ENCODE measurements at regions not wholly inside any gene's neighbourhood (a gene's known extent, or its start where the extent isn't known, plus 50 kb on each side); places are given as distances from the start of the nearest gene placed in this dataset.
A peak's percentile ranks its signal among the peaks of the same experiment; 100 is the strongest.
"Not testable (repeated sequence)": the region's sequence is repeated elsewhere in the genome, so short reads cannot be mapped to it uniquely, and the experiment has no call there.

DNA sequence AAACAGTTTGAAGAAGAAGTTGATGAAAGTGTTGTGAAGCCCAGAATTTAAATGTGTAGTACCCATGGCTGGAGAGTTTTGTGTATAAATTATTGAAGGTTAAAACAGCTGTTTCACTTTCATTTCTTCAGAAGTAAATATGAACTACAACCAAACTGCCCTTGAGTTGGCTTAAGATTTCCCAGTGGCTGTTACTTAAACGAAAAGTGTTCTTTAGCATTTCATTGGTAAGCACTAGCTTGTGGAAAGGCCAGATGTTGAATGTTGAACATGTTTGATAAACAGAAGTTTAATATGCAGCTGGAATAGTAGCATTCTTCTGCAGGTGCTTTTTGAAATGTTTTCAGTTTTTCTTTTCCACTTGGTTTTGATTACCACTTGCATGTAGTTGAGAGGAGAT is 83.2 kb upstream of the TNRC6B start:
- Histone ChIP-seq H3K36me3 (ENCODE audit: insufficient read depth, low read length) (no peaks in the 10 kb centered on the region), H4K20me1 (ENCODE audit: insufficient read depth, low read length, poor library complexity, severe bottlenecking) (peaks cover 40% of the 10 kb centered on the region), H3K4me1 (ENCODE audit: insufficient read depth, low read length, poor library complexity, severe bottlenecking) (peaks cover 26% of the 10 kb centered on the region), H3F3A (ENCODE audit: low read depth) (no peaks in the 10 kb centered on the region), H3K9me2 (replicated peaks; ENCODE audit: low read depth, low read length) (no peaks in the 10 kb centered on the region), H3K27me3 (ENCODE audit: insufficient read depth, low read length, poor library complexity, severe bottlenecking) (no peaks in the 10 kb centered on the region), H2AFZ (ENCODE audit: low read length) (no peak overlapping the region), H3K9ac (ENCODE audit: low read depth, low read length, poor library complexity, severe bottlenecking) (peak overlapping the region; percentile 15), H3K4me2 (ENCODE audit: low read depth, low read length, poor library complexity, severe bottlenecking) (peak overlapping the region; percentile 77), H3K9me3 (ENCODE audit: insufficient read depth, low read depth, low read length) (no peaks in the 10 kb centered on the region), H3K79me2 (ENCODE audit: insufficient read depth, low read length) (peaks cover 92% of the 10 kb centered on the region), H3K4me3 (ENCODE audit: low read length, poor library complexity, severe bottlenecking) (peak overlapping the region; percentile 52)
- TF ChIP-seq EZH2phosphoT487 (IDR thresholded peaks at IDR 0.05; ENCODE audit: borderline replicate concordance), result no peak
- no peak for TF ChIP-seq CTCF (conservative IDR thresholded peaks at IDR 0.05; ENCODE audit: low read length)

GRCh38 chr22:40099887-40100286 is 77.8 kb upstream of the TNRC6B start:
- not testable (repeated sequence) for H3K4me3 ChIP-seq (ENCODE audit: low read length, poor library complexity, severe bottlenecking); H3K9me3 ChIP-seq (ENCODE audit: insufficient read depth, low read depth, low read length); H3K9me2 ChIP-seq (replicated peaks; ENCODE audit: low read depth, low read length); H3K9ac ChIP-seq (ENCODE audit: low read depth, low read length, poor library complexity, severe bottlenecking); H2AFZ ChIP-seq (ENCODE audit: low read length); H3K4me1 ChIP-seq (ENCODE audit: insufficient read depth, low read length, poor library complexity, severe bottlenecking); H3K4me2 ChIP-seq (ENCODE audit: low read depth, low read length, poor library complexity, severe bottlenecking); H3K36me3 ChIP-seq (ENCODE audit: insufficient read depth, low read length); H3F3A ChIP-seq (ENCODE audit: low read depth); H3K27me3 ChIP-seq (ENCODE audit: insufficient read depth, low read length, poor library complexity, severe bottlenecking)
- Histone ChIP-seq H3K79me2 (ENCODE audit: insufficient read depth, low read length) (peaks cover 87% of the 10 kb centered on the region), H4K20me1 (ENCODE audit: insufficient read depth, low read length, poor library complexity, severe bottlenecking) (peaks cover 37% of the 10 kb centered on the region)

DNA sequence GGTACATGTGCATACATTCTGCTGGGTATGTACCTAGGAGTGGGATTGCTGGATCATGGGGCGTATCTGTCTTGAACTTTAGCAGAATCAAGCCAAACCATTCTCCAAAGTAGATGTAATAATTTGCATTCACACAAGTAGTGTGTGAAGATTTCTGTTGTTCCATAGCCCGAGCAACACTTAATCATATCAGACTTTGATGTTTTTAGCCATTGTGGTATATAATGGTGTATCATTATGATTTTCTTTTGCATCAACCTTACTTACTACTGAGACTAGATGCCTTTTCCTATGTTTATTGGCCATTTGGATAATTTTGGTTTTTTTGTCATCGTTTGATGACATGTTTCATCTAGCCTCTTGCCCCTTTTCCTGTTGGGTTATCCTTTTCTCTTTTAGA is 72.0 kb upstream of the TNRC6B start:
- H3K4me2 ChIP-seq (ENCODE audit: low read depth, low read length, poor library complexity, severe bottlenecking), result no peak overlapping the region
- peaks cover 42% of the 10 kb centered on the region for H4K20me1 ChIP-seq (ENCODE audit: insufficient read depth, low read length, poor library complexity, severe bottlenecking)
- H3K9ac ChIP-seq (ENCODE audit: low read depth, low read length, poor library complexity, severe bottlenecking), result no peak overlapping the region
- H3K27me3 ChIP-seq (ENCODE audit: insufficient read depth, low read length, poor library complexity, severe bottlenecking), result no peaks in the 10 kb centered on the region
- H3K9me2 ChIP-seq (replicated peaks; ENCODE audit: low read depth, low read length), result no peaks in the 10 kb centered on the region
- no peak for TF ChIP-seq EZH2phosphoT487 (IDR thresholded peaks at IDR 0.05; ENCODE audit: borderline replicate concordance)
- TF ChIP-seq CTCF (conservative IDR thresholded peaks at IDR 0.05; ENCODE audit: low read length), result no peak
- H3F3A ChIP-seq (ENCODE audit: low read depth), result no peaks in the 10 kb centered on the region
- H3K4me3 ChIP-seq (ENCODE audit: low read length, poor library complexity, severe bottlenecking), result no peak overlapping the region
- H3K9me3 ChIP-seq (ENCODE audit: insufficient read depth, low read depth, low read length), result no peaks in the 10 kb centered on the region
- H3K79me2 ChIP-seq (ENCODE audit: insufficient read depth, low read length), result peaks cover 93% of the 10 kb centered on the region
- peaks cover 28% of the 10 kb centered on the region for H3K4me1 ChIP-seq (ENCODE audit: insufficient read depth, low read length, poor library complexity, severe bottlenecking)
- no peaks in the 10 kb centered on the region for H3K36me3 ChIP-seq (ENCODE audit: insufficient read depth, low read length)
- no peak overlapping the region for H2AFZ ChIP-seq (ENCODE audit: low read length)

DNA sequence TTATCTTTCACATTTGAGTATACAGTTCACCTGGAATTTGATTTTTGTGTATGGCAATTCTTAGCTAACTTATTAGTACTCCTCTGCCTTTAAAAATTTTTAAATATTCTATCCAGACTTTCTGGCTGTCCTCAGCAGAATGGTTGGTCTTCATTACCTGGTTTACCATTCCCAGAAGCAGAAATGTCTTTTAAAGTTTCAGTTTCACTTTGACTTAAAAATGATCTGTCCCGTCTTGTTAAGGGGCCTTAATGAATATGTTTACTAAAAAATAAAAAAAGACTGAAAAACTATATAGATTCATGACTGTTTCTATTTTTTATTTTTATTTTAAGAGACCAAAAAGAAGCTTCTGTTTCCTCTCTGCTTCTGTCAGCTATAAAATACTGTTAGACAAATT is 70.5 kb upstream of the TNRC6B start:
- Histone ChIP-seq H3K9ac (ENCODE audit: low read depth, low read length, poor library complexity, severe bottlenecking) (peak overlapping the region; percentile 9), H3K79me2 (ENCODE audit: insufficient read depth, low read length) (peaks cover 93% of the 10 kb centered on the region), H3K27me3 (ENCODE audit: insufficient read depth, low read length, poor library complexity, severe bottlenecking) (no peaks in the 10 kb centered on the region), H3K9me3 (ENCODE audit: insufficient read depth, low read depth, low read length) (no peaks in the 10 kb centered on the region), H4K20me1 (ENCODE audit: insufficient read depth, low read length, poor library complexity, severe bottlenecking) (peaks cover 33% of the 10 kb centered on the region), H3K4me2 (ENCODE audit: low read depth, low read length, poor library complexity, severe bottlenecking) (peak overlapping the region; percentile 80), H2AFZ (ENCODE audit: low read length) (no peak overlapping the region), H3K4me3 (ENCODE audit: low read length, poor library complexity, severe bottlenecking) (peak overlapping the region; percentile 63), H3K36me3 (ENCODE audit: insufficient read depth, low read length) (no peaks in the 10 kb centered on the region), H3F3A (ENCODE audit: low read depth) (no peaks in the 10 kb centered on the region), H3K4me1 (ENCODE audit: insufficient read depth, low read length, poor library complexity, severe bottlenecking) (peaks cover 28% of the 10 kb centered on the region), H3K9me2 (replicated peaks; ENCODE audit: low read depth, low read length) (no peaks in the 10 kb centered on the region)
- TF ChIP-seq CTCF (conservative IDR thresholded peaks at IDR 0.05; ENCODE audit: low read length) (no peak), EZH2phosphoT487 (IDR thresholded peaks at IDR 0.05; ENCODE audit: borderline replicate concordance) (no peak)

Data from Loucy (cell line).